Glutamatergic neuron (in vitro differentiated cells): ENCODE measurements at regions not wholly inside any gene's neighbourhood (a gene's known extent, or its start where the extent isn't known, plus 50 kb on each side); places are given as distances from the start of the nearest gene placed in this dataset.

Experiments
- DNase-seq: peaks from one replicate; pipeline ENCODE4 v3.0.0; 2022
- H3K27ac Mint-ChIP-seq: one replicate; pipeline ENCODE4 v1.8.0; 2020; ENCODE audit warnings: mild to moderate bottlenecking, mixed read lengths, inconsistent platforms; ENCODE audit not compliant: unreplicated experiment
- H3K27me3 Mint-ChIP-seq: one replicate; pipeline ENCODE4 v1.8.0; 2020; ENCODE audit warnings: mild to moderate bottlenecking, moderate library complexity, mixed read lengths, inconsistent platforms; ENCODE audit not compliant: unreplicated experiment
- H3K36me3 Mint-ChIP-seq: one replicate; pipeline ENCODE4 v1.8.0; 2020; ENCODE audit warnings: mild to moderate bottlenecking, mixed read lengths, inconsistent platforms; ENCODE audit not compliant: unreplicated experiment
- H3K4me1 Mint-ChIP-seq: one replicate; pipeline ENCODE4 v1.8.0; 2020; ENCODE audit warnings: mild to moderate bottlenecking, low read depth, mixed read lengths, inconsistent platforms; ENCODE audit not compliant: unreplicated experiment
- H3K4me3 Mint-ChIP-seq: one replicate; pipeline ENCODE4 v1.8.0; 2020; ENCODE audit warnings: mild to moderate bottlenecking, mixed read lengths, inconsistent platforms; ENCODE audit not compliant: unreplicated experiment
- H3K9me3 Mint-ChIP-seq: one replicate; pipeline ENCODE4 v1.8.0; 2020; ENCODE audit warnings: mild to moderate bottlenecking, moderate library complexity, mixed read lengths, inconsistent platforms; ENCODE audit not compliant: unreplicated experiment
- TF ChIP-seq, protein P1 (sequence below): fragments of 200-600 bp; sonication (generic); IDR thresholded peaks from one replicate; pipeline ENCODE4 v1.5.0; 2021; ENCODE audit not compliant: partially characterized antibody, unreplicated experiment

DNA sequence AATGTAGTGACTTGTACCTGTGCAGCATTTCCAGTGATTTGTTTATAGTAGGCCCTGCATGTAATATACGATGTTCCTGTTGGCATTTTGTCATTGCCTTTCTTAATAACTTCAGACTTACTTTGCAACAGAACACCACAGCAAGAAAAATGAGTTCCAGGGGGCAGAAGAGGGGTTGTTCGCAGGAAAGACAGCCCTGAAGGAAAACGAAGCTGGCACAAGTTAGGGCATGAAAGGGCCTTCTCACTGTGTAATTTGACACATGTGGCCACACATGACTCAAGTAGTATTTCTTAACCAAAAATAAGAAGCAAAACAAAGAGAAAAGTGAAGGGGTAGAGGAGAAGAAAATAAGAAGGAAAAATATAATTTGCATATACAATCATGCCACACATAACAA lies 265.8 kb upstream of the SMIM31 start:
- Mint-ChIP-seq H3K9me3 (no peaks in the 10 kb centered on the region), H3K27me3 (peaks cover 3% of the 10 kb centered on the region), H3K36me3 (no peaks in the 10 kb centered on the region), H3K27ac (no peak overlapping the region), H3K4me3 (no peak overlapping the region), H3K4me1 (no peaks in the 10 kb centered on the region)
- no peak for DNase-seq
- TF ChIP-seq, protein P1, sequence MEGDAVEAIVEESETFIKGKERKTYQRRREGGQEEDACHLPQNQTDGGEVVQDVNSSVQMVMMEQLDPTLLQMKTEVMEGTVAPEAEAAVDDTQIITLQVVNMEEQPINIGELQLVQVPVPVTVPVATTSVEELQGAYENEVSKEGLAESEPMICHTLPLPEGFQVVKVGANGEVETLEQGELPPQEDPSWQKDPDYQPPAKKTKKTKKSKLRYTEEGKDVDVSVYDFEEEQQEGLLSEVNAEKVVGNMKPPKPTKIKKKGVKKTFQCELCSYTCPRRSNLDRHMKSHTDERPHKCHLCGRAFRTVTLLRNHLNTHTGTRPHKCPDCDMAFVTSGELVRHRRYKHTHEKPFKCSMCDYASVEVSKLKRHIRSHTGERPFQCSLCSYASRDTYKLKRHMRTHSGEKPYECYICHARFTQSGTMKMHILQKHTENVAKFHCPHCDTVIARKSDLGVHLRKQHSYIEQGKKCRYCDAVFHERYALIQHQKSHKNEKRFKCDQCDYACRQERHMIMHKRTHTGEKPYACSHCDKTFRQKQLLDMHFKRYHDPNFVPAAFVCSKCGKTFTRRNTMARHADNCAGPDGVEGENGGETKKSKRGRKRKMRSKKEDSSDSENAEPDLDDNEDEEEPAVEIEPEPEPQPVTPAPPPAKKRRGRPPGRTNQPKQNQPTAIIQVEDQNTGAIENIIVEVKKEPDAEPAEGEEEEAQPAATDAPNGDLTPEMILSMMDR, result no peak

DNA sequence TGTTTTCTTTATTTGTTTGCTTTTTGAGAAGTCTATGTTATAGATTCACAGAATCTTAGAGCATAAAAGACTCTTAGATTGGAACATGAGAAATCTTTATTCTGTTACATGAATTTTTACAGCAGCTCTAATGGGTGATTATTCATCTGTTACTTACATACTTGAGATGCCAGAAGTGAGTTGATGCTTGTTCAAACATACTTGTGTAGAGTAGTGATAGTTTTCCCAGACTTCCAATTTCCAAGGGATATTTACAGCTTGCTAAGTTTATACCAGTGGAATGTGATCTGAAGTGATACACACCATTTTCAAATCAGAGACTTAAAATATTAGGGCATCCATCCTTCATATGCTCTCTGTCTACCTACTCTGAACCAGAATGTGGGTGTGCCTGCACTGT lies 252.9 kb upstream of the SMIM31 start:
- no peaks in the 10 kb centered on the region for H3K36me3 Mint-ChIP-seq

DNA sequence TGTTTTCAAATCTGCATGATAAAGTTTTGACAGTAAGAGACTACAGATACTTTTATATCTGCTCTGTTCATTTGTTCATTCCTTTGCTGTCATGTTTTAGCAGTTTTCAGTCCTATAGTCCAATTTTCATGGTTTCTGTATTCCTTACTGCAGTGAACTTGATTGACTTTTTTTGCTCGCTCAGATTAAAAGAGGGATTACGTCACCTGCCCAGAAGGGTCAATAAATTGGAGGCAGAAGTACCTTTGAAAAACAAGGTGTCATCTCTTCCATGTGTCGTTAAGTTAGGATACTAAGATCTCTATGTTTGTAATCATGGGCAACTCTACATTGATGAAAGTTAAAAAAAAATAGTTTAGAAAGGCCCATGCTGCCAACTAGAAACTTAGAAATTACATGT lies 250.1 kb upstream of the SMIM31 start:
- Mint-ChIP-seq H3K9me3 (no peaks in the 10 kb centered on the region), H3K36me3 (no peaks in the 10 kb centered on the region), H3K27me3 (no peaks in the 10 kb centered on the region), H3K4me3 (no peak overlapping the region), H3K27ac (no peak overlapping the region), H3K4me1 (no peaks in the 10 kb centered on the region)
- DNase-seq, result no peak
- TF ChIP-seq, protein P1, result no peak

More for the DNA sequence above, 252.9 kb upstream of the SMIM31 start:
- no peaks in the 10 kb centered on the region for H3K4me1 Mint-ChIP-seq
- TF ChIP-seq, protein P1, result no peak
- DNase-seq, result no peak
- H3K9me3 Mint-ChIP-seq, result no peaks in the 10 kb centered on the region
- H3K4me3 Mint-ChIP-seq, result no peak overlapping the region
- H3K27me3 Mint-ChIP-seq, result no peaks in the 10 kb centered on the region
- no peak overlapping the region for H3K27ac Mint-ChIP-seq

DNA sequence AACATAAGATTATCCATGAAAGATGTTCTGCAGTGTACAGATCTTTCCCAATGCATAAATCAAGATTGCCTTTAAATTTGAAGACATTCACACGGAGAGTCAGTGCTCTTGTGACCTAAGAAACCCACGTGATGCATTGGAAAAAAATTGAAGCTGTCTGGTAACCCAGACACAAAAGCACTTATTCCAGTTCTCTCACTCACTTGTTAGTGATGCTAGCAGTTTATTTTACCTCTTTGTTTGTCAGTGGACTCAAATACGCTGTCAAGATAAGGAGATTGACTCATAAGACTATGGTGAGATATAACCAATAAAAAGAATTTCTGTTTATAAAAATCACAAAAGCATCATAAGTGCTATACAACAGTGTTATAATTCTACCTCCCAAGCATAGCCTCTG lies 245.8 kb upstream of the SMIM31 start:
- TF ChIP-seq, protein P1, result no peak
- no peak for DNase-seq
- Mint-ChIP-seq H3K27me3 (no peaks in the 10 kb centered on the region), H3K9me3 (no peaks in the 10 kb centered on the region), H3K4me3 (no peak overlapping the region), H3K4me1 (no peaks in the 10 kb centered on the region), H3K36me3 (no peaks in the 10 kb centered on the region), H3K27ac (no peak overlapping the region)

DNA sequence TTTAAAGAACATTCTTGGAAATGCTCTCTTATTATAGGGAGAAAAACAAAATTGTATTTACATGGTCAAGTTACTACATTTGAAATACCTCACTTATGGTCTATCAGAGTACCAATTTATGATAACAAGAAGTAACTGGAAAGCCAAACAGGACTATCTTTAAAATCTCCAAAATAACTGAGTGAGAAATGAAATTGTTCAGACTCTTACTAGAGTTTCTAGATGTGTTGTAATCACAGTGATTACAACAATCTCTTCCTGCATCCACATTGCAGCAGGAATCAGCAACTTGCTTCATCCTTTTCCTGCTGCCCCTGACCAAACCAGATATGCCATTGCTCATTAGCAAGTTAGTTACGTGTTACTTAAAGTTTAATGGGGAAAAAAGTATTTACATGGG lies 245.2 kb upstream of the SMIM31 start:
- no peak for DNase-seq
- H3K9me3 Mint-ChIP-seq, result no peaks in the 10 kb centered on the region
- H3K36me3 Mint-ChIP-seq, result no peaks in the 10 kb centered on the region
- no peaks in the 10 kb centered on the region for H3K4me1 Mint-ChIP-seq
- TF ChIP-seq, protein P1, result no peak
- no peaks in the 10 kb centered on the region for H3K27me3 Mint-ChIP-seq
- H3K27ac Mint-ChIP-seq, result no peak overlapping the region
- no peak overlapping the region for H3K4me3 Mint-ChIP-seq
